HS-27A (cell line): ENCODE measurements at regions not wholly inside any gene's neighbourhood (a gene's known extent, or its start where the extent isn't known, plus 50 kb on each side); places are given as distances from the start of the nearest gene placed in this dataset.

ENCODE experiments used
- DNase-seq: peaks from one replicate; pipeline ENCODE4 v3.0.0-alpha.2; 2012; ENCODE audit warnings: low read depth, missing footprints

- DNase-seq: no peak
Observed at GRCh38 chr15:77541421-77542181, 91.1 kb downstream of the LINGO1 start.

DNA sequence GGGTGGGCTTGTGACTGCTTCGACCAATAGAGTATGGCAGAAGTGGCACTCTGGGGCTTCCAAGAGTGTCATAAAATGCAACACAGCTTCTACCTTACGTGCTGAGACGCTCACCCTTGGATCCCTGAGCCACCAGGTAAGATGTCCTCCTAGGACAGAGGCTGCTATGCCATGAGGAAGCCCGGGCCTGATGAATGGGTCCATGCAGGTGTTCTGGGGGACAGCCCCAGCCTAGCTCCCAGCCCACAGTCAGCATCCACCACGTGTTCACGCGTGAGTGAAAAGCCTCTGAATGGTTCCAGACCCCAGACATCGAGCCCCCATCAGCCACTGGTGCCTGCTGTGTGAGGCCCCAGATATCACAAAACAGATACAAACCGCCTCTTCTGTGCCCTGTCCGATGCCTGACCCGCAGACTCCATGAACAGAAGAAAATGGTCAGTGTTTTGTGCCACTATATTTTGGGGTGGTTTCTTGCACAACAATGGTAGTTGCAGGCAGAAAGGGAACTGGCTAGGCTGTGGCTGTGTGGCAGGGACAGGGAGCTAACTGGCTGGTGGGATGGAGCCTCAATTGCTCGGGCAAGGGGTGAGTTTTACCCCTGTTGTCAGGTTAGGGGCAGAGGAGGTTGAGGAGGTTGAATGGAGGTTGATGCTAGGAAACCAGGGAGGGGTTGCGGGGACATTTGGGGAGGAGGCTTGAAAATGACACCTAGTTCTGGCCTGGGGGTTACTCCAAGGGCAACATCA is 92.2 kb downstream of the LINGO1 start:
- no peak for DNase-seq

- no peak for DNase-seq
Observed at GRCh38 chr15:77538793-77539497, 93.8 kb downstream of the LINGO1 start.

DNA sequence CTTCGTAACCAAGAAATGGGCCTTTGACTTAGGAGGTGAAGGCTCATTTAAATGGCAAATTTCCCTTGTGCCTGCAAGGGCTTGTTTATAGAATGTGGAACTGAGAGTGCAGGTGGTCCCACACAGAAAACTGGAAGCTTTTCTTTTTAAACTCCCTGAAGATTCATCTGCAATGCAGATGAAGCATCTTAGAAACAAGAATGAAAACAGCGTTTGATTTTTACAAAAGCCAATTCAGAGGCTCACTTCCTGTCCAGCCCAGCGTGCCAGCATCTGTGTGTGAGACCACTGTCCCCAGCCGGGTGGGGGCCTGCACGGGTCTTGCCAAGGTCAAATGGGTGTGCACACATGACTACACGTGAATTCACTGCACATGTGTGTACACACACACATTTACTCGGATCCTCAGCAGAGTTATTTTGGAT is 94.7 kb downstream of the LINGO1 start:
- DNase-seq: no peak

- DNase-seq: no peak
Observed at GRCh38 chr15:77537006-77537405, 95.7 kb downstream of the LINGO1 start.

GRCh38 chr15:77535845-77536244 is 96.9 kb downstream of the LINGO1 start:
- no peak for DNase-seq
